Midbrain (tissue), 1 donor: ENCODE measurements at regions not wholly inside any gene's neighbourhood (a gene's known extent, or its start where the extent isn't known, plus 50 kb on each side); places are given as distances from the start of the nearest gene placed in this dataset.

Experiments
- DNase-seq: peaks from one replicate; lab custom pipeline; 2025; lab: John Stamatoyannopoulos, UW

- no peak for DNase-seq
Measured at GRCh38 chr9:80465556-80465955, 893.8 kb downstream of the TLE4 start.

DNA sequence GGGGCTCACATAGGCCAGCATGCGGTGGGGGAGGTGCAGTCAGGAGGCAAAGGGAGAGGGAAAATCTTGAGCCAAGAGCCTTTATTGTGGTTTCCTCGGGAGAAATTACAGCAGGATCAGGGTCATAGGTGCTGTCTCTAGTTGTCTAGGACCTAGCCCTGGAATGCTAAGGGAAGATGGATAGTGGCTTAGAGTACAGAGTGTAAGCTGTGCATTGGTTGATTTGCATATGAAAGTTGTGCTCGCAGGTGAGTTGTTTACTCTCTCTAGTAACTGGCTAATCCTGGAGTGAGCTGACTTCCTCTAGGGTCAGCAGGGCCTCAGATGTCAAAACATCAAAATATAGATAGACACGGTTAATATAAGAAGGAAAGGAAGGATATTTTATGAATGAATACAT is 877.7 kb downstream of the TLE4 start:
- no peak for DNase-seq

DNA sequence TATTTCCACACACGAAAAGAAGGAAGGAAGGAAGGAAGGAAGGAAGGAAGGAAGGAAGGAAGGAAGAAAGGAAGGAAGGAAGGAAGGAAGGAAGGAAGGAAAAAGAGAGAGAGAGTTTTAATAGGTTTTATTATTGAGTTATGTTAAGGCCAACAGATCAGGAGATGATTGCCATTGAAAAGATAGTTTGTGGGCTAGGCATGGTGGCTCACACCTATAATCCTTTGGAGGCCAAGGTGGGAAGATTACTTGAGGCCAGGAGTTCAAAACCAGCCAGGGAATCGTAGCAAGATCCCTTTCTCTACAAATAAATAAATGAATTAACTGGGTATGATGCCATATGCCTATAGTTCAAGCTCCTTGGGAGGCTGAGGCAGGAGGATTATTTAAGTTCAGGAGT is 877.2 kb downstream of the TLE4 start:
- no peak for DNase-seq

DNA sequence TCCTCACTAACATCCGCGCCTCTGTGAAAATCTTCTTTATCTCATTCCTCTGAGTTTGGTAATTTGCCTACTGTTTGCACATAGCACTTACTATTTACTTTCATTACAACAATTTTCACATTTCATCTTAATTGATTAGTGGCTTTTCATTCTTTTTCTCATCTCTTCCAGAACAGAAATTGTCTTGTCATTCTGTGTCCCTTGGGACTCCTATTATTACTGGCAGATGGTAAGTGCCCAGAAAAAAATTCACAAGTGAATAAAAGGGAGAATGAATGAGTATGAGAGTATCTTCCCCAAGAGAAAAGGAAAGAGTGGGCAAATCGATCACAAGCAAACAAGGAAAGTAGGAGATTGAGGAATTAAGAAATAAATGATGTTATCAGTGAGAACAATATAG is 876.1 kb downstream of the TLE4 start:
- DNase-seq: no peak

- no peak for DNase-seq
Measured at GRCh38 chr9:80440724-80441123, 869.0 kb downstream of the TLE4 start.

GRCh38 chr9:80437825-80438224 is 866.1 kb downstream of the TLE4 start:
- no peak for DNase-seq

- DNase-seq: no peak
Measured at GRCh38 chr9:80437091-80437640, 865.4 kb downstream of the TLE4 start.

GRCh38 chr9:80435591-80435990 is 863.8 kb downstream of the TLE4 start:
- no peak for DNase-seq

GRCh38 chr9:80426992-80427391 is 855.2 kb downstream of the TLE4 start:
- DNase-seq: no peak

- DNase-seq: no peak
Measured at GRCh38 chr9:80417211-80417773, 845.5 kb downstream of the TLE4 start.

- DNase-seq: peak; percentile 6
Measured at GRCh38 chr9:80410106-80410505, 838.3 kb downstream of the TLE4 start.

DNA sequence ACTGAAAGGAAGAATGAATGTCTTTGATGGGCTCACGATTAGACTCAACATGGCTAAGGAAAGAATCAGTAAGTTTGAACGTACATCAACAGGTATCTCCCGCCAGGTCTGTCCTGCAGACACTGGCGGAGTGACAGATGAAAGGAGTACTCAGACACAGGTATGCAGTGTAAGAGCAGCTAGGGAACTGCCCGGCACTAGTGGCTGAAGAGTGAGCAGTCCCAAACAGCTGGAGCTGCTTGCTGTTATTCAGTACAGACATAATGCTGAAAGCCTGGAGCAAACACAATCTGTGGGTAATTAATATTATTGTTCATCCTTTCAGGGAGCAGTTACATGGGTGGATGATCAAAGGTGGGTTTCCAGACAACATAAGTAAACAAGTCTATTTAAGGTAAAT is 835.5 kb downstream of the TLE4 start:
- no peak for DNase-seq

- no peak for DNase-seq
Measured at GRCh38 chr9:80401243-80401642, 829.5 kb downstream of the TLE4 start.

- no peak for DNase-seq
Measured at GRCh38 chr9:80400624-80401230, 829.0 kb downstream of the TLE4 start.

DNA sequence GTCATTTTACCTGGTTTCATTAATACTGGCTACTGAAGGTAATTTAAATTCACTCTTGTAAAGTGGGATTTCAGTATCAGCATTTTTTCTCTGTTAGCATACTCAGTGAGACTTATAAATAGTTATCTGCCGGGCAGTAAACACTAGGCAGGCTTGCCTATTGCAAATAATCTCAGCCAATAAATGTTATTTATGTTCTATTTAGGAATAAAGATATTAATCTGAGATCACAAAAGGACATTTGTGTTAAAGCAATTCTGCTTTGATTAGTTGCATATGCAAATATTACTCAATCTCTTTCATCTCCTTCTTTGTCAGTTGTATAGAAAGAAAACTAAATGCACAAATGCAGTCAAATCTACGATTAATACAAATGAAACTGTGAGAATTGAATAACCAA is 827.8 kb downstream of the TLE4 start:
- DNase-seq: no peak

DNA sequence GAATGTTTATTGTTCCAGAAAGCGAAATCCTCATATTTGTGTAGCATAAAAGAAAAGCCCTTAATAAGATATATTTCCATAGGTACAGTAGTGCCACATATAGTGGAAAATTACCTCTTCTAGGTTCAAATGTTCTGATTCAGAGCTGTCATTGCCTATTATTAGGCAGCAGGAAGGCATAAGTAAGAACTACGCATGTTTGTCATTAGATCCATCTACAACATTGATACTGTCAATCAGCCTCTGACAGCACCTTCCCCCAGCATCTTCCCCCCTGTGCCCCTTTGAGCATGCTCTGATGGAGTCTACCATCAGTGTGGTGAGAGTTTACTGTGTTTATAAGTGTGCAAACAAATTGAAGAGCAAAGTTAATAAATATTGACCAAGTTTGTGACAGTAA is 816.1 kb downstream of the TLE4 start:
- no peak for DNase-seq

- no peak for DNase-seq
Measured at GRCh38 chr9:80385246-80385645, 813.5 kb downstream of the TLE4 start.

DNA sequence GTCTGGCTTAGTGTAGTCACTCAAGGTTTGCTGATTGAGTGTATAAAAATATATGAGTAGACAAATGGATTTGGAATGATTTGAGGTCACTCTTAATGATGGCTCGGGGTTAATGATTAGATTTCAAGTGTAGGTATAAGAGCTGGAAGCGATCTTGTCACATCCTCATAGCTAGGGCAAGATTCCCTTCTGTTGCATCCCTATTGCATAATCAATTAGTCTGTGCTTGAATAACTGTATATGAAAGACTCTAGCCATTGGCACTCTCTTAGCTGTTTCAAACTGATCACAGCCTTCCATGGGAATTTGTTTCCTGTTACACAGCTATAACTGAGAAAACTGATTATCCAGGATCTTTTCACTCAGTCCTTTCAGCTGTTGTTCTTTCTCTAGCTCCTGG is 811.6 kb downstream of the TLE4 start:
- DNase-seq: no peak

GRCh38 chr9:80382211-80382891 is 810.6 kb downstream of the TLE4 start:
- no peak for DNase-seq

DNA sequence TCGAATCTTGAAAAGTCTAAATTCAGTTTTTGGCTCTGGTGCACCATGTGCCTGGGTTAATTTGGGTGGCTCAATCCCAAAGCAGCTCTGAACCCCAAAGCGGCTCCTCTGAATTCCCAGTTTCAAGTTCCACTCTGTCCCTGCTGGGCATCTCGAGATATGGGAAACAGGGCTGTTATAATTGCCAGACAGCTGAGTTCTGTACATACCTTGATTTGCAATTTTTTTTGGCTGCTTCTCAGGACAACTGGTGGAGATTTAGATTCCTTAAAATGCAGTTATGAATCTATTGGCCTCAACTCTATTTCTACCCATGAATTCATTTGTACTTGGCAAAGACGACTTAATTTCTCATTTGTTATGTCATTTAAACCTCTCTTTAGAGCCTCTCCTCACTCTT is 808.5 kb downstream of the TLE4 start:
- no peak for DNase-seq

- DNase-seq: no peak
Measured at GRCh38 chr9:80378669-80379293, 807.0 kb downstream of the TLE4 start.

- DNase-seq: no peak
Measured at GRCh38 chr9:80376180-80376579, 804.4 kb downstream of the TLE4 start.

DNA sequence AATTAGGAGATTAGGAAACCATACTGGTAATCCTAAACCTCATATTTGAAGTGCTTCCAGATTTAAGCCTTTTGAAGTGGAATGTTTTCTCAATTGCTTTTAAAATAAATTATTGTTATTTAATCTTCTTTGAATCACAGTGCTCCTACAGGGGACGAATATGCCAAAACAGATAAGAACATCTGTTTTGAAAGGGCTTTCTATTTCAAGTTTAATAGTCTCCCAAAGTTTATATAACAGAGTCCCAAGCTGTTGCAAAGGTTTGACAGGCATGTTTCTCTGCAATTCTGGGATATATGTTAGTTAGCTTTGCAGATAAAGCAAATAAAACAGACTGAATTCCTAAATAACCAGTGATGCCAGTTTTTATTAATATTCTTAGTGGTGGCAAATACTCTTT is 803.7 kb downstream of the TLE4 start:
- DNase-seq: no peak
